ENCODE measurements at regions not wholly inside any gene's neighbourhood (a gene's known extent, or its start where the extent isn't known, plus 50 kb on each side); places are given as distances from the start of the nearest gene placed in this dataset.

- TF ChIP-seq CTCF (IDR thresholded peaks at IDR 0.05) = no peak
- no peak for TF ChIP-seq POLR2AphosphoS5 (IDR thresholded peaks at IDR 0.05)
- no peak for TF ChIP-seq POLR2A (IDR thresholded peaks at IDR 0.05)
These were observed 153.3 kb upstream of the SLC44A1 start for GRCh38 chr9:105091004-105091640.
